ENCODE measurements at regions not wholly inside any gene's neighbourhood (a gene's known extent, or its start where the extent isn't known, plus 50 kb on each side); places are given as distances from the start of the nearest gene placed in this dataset.

GRCh38 chr1:56263908-56264307, 315.5 kb downstream of the PLPP3 start:
- TF ChIP-seq CTCF (conservative IDR thresholded peaks at IDR 0.05 in 1 of 2, IDR thresholded peaks at IDR 0.05 in 1 of 2; ENCODE audit: low read depth in 1 of 2, low read length in 2 of 2) (no peak), EZH2 (IDR thresholded peaks at IDR 0.05; ENCODE audit: low read length, missing control alignments) (no peak)
